ENCODE measurements at regions not wholly inside any gene's neighbourhood (a gene's known extent, or its start where the extent isn't known, plus 50 kb on each side); places are given as distances from the start of the nearest gene placed in this dataset.

DNA sequence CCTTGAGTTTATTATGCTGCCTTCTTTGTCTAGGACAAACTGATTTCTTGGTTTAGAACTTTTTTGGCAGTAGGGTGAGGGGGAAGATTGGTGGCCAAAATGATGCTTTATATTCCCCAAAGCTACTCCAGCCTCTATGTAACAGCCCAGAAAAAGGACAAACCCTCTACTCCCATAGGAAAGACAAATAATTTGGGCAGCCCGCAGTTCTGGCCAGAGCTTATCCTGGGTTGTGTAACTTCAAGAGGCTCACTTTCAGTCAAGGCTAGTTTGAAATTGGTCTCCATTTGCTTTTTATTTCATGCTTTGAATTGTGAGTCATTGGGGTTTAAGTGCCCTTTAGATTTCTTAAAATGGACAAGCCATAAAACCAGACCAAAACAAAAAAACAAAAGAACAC lies 142.3 kb downstream of the OLFM4 start:
- TF ChIP-seq, protein P1, sequence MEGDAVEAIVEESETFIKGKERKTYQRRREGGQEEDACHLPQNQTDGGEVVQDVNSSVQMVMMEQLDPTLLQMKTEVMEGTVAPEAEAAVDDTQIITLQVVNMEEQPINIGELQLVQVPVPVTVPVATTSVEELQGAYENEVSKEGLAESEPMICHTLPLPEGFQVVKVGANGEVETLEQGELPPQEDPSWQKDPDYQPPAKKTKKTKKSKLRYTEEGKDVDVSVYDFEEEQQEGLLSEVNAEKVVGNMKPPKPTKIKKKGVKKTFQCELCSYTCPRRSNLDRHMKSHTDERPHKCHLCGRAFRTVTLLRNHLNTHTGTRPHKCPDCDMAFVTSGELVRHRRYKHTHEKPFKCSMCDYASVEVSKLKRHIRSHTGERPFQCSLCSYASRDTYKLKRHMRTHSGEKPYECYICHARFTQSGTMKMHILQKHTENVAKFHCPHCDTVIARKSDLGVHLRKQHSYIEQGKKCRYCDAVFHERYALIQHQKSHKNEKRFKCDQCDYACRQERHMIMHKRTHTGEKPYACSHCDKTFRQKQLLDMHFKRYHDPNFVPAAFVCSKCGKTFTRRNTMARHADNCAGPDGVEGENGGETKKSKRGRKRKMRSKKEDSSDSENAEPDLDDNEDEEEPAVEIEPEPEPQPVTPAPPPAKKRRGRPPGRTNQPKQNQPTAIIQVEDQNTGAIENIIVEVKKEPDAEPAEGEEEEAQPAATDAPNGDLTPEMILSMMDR (IDR thresholded peaks at IDR 0.05; ENCODE audit: extremely low read depth in 1 of 2, insufficient read depth in 1 of 2, low read depth in 1 of 2, low read length in 2 of 2): no peak
- TF ChIP-seq POLR2AphosphoS5 (IDR thresholded peaks at IDR 0.05; ENCODE audit: insufficient read depth, low read depth, low read length) (no peak), POLR2A (IDR thresholded peaks at IDR 0.05; ENCODE audit: low read depth, low read length) (no peak), EZH2 (IDR thresholded peaks at IDR 0.05; ENCODE audit: borderline replicate concordance, low read depth, low read length, severe bottlenecking) (no peak), MYC (IDR thresholded peaks at IDR 0.05; ENCODE audit: low read depth, low read length) (no peak), JUN (IDR thresholded peaks at IDR 0.05; ENCODE audit: borderline replicate concordance, insufficient read depth, insufficient read length, low read depth) (no peak), FOS (IDR thresholded peaks at IDR 0.05; ENCODE audit: borderline replicate concordance, insufficient read depth, low read length) (no peak), GATA2 (IDR thresholded peaks at IDR 0.05; ENCODE audit: insufficient read depth, insufficient read length, low read depth, low read length) (no peak)
- TF ChIP-seq, protein P2, sequence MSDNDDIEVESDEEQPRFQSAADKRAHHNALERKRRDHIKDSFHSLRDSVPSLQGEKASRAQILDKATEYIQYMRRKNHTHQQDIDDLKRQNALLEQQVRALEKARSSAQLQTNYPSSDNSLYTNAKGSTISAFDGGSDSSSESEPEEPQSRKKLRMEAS (IDR thresholded peaks at IDR 0.05; ENCODE audit: insufficient read depth, insufficient read length): no peak
